22Rv1 (cell line): ENCODE measurements at regions not wholly inside any gene's neighbourhood (a gene's known extent, or its start where the extent isn't known, plus 50 kb on each side); places are given as distances from the start of the nearest gene placed in this dataset.

ENCODE experiments used
- CTCF ChIP-seq: fragments of 450-650 bp; IDR thresholded peaks from 2 replicates; pipeline ENCODE4 v1.5.1; 2017; ENCODE audit warnings: mild to moderate bottlenecking
- ZFX ChIP-seq: fragments of 450-650 bp; IDR thresholded peaks from 2 replicates; pipeline ENCODE4 v1.6.1; 2017; ENCODE audit warnings: antibody characterized with exemption, borderline replicate concordance

DNA sequence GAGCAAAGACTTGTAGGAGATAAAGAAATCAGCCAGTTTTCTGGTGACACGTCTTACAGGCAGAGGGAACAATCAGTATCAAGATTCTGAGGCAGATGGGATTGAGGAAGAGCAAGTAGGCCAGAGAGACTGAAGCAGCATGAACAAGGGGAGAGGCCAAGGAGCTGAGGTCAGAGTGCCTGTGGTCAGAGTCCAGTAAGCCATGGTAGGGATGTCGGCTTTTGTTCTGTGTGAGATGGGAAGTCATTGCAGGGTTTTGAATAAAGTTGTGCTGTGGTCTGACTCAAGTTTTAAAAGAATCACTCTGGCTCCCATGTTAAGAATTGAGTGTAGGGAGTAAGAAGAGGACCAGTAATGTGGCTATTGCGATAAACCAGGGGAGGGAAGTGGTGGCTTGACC is 85.9 kb upstream of the IVNS1ABP start:
- TF ChIP-seq CTCF (no peak), ZFX (no peak)
